ENCODE measurements at regions not wholly inside any gene's neighbourhood (a gene's known extent, or its start where the extent isn't known, plus 50 kb on each side); places are given as distances from the start of the nearest gene placed in this dataset.

GRCh38 chr12:63403256-63403655 is 252.3 kb upstream of the AVPR1A start:
- Histone ChIP-seq H4K91ac (ENCODE audit: insufficient read depth, low read depth, low read length) (no peak overlapping the region), H3K4me2 (ENCODE audit: low read depth, low read length) (no peak overlapping the region), H2AK9ac (replicated peaks; ENCODE audit: low read depth, low read length, poor library complexity) (no peak overlapping the region), H3K4me1 (ENCODE audit: control insufficient read depth, insufficient read depth, low read length) (no peaks in the 10 kb centered on the region), H3K4me3 (ENCODE audit: insufficient read depth, low read depth, low read length) (no peak overlapping the region), H3K79me1 (ENCODE audit: low read depth in 1 of 2, low read length in 2 of 2) (no peaks in the 10 kb centered on the region), H2AK5ac (ENCODE audit: low read depth, low read length) (no peak overlapping the region), H4K5ac (ENCODE audit: low read depth, low read length) (no peak overlapping the region), H4K8ac (ENCODE audit: low read depth in 2 of 2, low read length in 2 of 2) (no peak overlapping the region), H2AFZ (replicated peaks; ENCODE audit: low read length, poor library complexity) (no peak overlapping the region), H3K4ac (ENCODE audit: low read depth, low read length) (no peak overlapping the region), H3K9me1 (ENCODE audit: insufficient read depth, low read length) (no peaks in the 10 kb centered on the region), H3K9ac (ENCODE audit: low read depth, low read length) (no peak overlapping the region), H2BK20ac (ENCODE audit: low read depth, low read length) (no peak overlapping the region), H3K36me3 (ENCODE audit: control insufficient read depth, insufficient read depth, low read length) (no peaks in the 10 kb centered on the region), H3K27me3 (ENCODE audit: control insufficient read depth, insufficient read depth, low read length) (no peaks in the 10 kb centered on the region), H4K20me1 (ENCODE audit: insufficient read depth, low read length) (no peaks in the 10 kb centered on the region), H3K23ac (ENCODE audit: low read depth, low read length) (no peak overlapping the region), H3K56ac (ENCODE audit: extremely low read depth, insufficient read depth, low read length) (no peak overlapping the region), H2BK120ac (ENCODE audit: low read depth, low read length) (no peak overlapping the region), H3K14ac (replicated peaks; ENCODE audit: low read depth, low read length) (no peak overlapping the region), H2BK15ac (ENCODE audit: low read depth, low read length) (no peak overlapping the region), H3K18ac (ENCODE audit: low read depth, low read length) (no peak overlapping the region), H3K27ac (ENCODE audit: insufficient read depth, low read length) (no peak overlapping the region), H2BK5ac (ENCODE audit: low read depth, low read length, poor library complexity, severe bottlenecking) (no peak overlapping the region), H3K9me3 (ENCODE audit: control insufficient read depth, insufficient read depth, low read length) (no peaks in the 10 kb centered on the region)
- ATAC-seq (ENCODE audit: low read depth) (no peak), DNase-seq (no peak)
- TF ChIP-seq POLR2A (IDR thresholded peaks at IDR 0.05; ENCODE audit: low read depth, low read length) (no peak), CHD1 (IDR thresholded peaks at IDR 0.05; ENCODE audit: low read depth, low read length) (no peak), RCOR1 (IDR thresholded peaks at IDR 0.05; ENCODE audit: insufficient replicate concordance, low read length) (no peak), SMC3 (IDR thresholded peaks at IDR 0.05; ENCODE audit: low read depth, low read length) (no peak), MXI1 (IDR thresholded peaks at IDR 0.05; ENCODE audit: borderline replicate concordance, low read depth, low read length) (no peak), CEBPB (IDR thresholded peaks at IDR 0.05; ENCODE audit: low read depth, low read length) (no peak), CTCF (conservative IDR thresholded peaks at IDR 0.05; ENCODE audit: low read depth, low read length) (no peak), MAFK (IDR thresholded peaks at IDR 0.05; ENCODE audit: low read depth, low read length) (no peak), NFE2L2 (IDR thresholded peaks at IDR 0.05; ENCODE audit: low read depth, low read length) (no peak), FOS (IDR thresholded peaks at IDR 0.05; ENCODE audit: low read depth, low read length) (no peak), ELK1 (IDR thresholded peaks at IDR 0.05; ENCODE audit: borderline replicate concordance, low read depth, low read length) (no peak), BHLHE40 (IDR thresholded peaks at IDR 0.05; ENCODE audit: low read depth, low read length) (no peak), RFX5 (IDR thresholded peaks at IDR 0.05; ENCODE audit: low read depth, low read length) (no peak), MAZ (IDR thresholded peaks at IDR 0.05; ENCODE audit: borderline replicate concordance, low read depth, low read length) (no peak)
- in situ Hi-C loops (cut with MboI; ENCODE audit: low sequenced_read_pairs) = loop anchor here (25.0 kb wide), 1 partner anchor 934 kb away; no protein-coding TSS in a partner anchor
- no CpG with 5 or more reads among the region's 1 CpG for WGBS, 2 experiments (ENCODE audit: extremely low coverage in 2 of 2, insufficient read length in 1 of 2)
- no TSS peak for BruUV-seq (replicated peaks)
- ChIA-PET POLR2A (ENCODE audit: unreplicated experiment) (no interaction called here), CTCF (no interaction called here)
- dilution Hi-C loops (cut with HindIII; ENCODE audit: low sequenced_read_pairs, unreplicated experiment) = no loop called here
- intact Hi-C loops (cut with micrococcal nuclease) = no loop called here
